Gastrocnemius medialis (tissue), 4 donors: ENCODE measurements at regions not wholly inside any gene's neighbourhood (a gene's known extent, or its start where the extent isn't known, plus 50 kb on each side); places are given as distances from the start of the nearest gene placed in this dataset.

Experiments used
- CTCF ChIP-seq, 5 experiments: fragments of 450-650 bp in 3 of 5; fragments of 200-600 bp in 2 of 5; sonication (generic) in 2 of 5; IDR thresholded peaks in 4 of 5; conservative IDR thresholded peaks in 1 of 5; 1 replicate in 4 of 5; 2 replicates in 1 of 5; pipeline ENCODE4 v1.5.1; 2016 to 2019; ENCODE audit warnings: antibody characterized with exemption in 5 of 5, mild to moderate bottlenecking in 3 of 5, moderate library complexity in 3 of 5
- POLR2A ChIP-seq, 2 donors: fragments of 450-650 bp; IDR thresholded peaks; one replicate each; pipeline ENCODE4 v1.6.1; 2017; ENCODE audit warnings: antibody characterized with exemption in 2 of 2, mild to moderate bottlenecking in 2 of 2, moderate library complexity in 2 of 2

DNA sequence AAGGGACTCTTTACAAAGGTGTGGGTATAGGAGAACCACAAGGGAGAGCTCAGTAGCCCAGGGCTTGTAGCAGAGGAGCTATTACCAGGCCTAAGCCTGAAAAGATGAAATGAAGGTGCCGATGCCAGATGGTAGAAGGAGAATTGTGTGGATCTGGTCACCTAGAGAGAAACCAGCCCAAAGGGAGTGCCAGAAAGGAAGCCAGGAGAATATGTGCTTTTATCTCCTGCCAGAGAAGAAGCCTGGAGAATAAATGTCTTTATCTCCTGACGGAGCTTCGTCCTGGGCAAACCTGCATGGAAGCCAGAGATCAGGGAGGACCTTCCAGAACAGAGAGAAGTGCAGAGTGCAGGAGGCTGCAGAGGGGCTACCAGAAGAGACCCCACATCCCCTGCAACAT lies 142.6 kb downstream of the MED10 start:
- TF ChIP-seq CTCF (IDR thresholded peaks at IDR 0.05 in 4 of 5, conservative IDR thresholded peaks at IDR 0.05 in 1 of 5) (no peak), POLR2A (IDR thresholded peaks at IDR 0.05) (no peak)
